Smooth muscle cell of the brain vasculature (primary cell): ENCODE measurements at regions not wholly inside any gene's neighbourhood (a gene's known extent, or its start where the extent isn't known, plus 50 kb on each side); places are given as distances from the start of the nearest gene placed in this dataset.

Source experiments
- DNase-seq: peaks from one replicate; pipeline ENCODE4 v3.0.0-alpha.2; 2012; ENCODE audit warnings: low read depth, low spot score

DNA sequence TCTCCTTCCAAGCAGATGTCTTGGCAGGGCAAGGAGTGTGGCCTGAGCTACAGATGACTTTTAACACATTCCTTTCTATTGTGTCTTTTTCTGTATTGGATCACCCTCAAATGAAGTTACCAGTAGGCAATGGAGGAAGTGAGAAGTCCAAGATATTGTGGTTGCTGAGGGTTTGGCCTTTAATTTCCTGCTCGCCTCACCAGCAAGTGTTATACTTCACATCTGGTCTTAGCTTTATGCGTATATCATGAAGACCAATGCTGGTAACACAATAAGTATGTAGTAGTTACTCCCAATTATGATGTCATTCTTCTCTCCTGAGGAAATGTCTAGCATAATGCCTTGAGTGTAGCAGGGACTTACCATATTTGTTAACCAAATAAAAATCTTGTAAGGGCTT is 179.9 kb downstream of the ZIC1 start:
- DNase-seq: no peak

DNA sequence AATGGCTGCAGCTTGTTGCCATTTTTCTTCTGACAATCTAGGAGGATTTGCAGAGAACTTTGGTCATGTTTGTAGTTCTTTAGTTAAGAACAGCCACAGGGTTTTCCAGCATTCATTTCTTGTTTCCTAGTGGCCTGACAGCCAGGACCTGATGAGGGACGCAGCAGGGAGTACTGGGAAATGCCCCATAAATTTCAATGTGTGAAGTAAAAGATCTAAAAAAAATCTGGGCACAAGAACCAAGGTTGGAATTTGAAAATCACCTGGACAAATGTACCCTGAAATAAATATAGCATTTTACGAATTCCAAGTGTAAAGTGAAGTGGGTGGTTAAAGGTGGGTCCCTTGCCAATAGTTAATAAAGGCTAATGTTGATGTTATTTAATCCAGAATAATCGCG is 195.0 kb downstream of the ZIC1 start:
- DNase-seq: no peak

DNA sequence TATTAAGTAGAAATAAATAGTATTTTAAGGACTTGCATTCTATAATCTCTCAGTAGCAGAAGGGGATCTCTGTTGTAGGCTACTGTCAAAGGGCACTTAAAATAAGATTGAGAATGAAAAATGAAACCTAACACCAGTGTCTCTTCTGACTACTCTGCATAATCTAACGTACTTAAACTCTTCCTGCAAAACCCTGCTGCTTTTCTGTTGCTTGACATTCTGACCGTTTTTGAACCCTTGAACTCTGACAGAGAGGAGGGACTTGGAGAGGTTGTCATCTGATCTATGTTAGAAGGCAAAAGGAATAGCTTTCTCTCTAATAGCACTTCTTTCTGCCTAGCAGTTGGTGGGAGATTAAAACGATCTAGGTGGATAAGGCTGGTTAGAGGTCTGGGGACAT is 204.6 kb downstream of the ZIC1 start:
- no peak for DNase-seq

DNA sequence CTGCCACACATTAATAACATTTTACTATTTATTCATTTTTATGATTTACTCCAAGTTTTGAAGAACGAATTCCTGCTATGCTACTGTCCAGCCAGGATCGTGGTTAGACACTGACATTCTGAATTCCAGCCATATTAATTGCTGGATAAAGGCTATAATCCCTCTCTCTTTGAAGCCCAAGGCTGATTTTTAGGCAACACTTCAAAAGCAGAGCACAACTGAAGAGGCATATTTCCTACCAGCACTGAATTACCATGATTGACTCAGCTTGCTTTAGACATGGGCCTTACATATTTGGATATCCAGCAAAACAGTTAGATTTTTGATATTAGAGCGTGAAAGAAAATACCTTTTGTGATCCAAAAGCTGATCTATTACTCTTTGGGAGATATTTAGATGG is 205.0 kb downstream of the ZIC1 start:
- DNase-seq: no peak

DNA sequence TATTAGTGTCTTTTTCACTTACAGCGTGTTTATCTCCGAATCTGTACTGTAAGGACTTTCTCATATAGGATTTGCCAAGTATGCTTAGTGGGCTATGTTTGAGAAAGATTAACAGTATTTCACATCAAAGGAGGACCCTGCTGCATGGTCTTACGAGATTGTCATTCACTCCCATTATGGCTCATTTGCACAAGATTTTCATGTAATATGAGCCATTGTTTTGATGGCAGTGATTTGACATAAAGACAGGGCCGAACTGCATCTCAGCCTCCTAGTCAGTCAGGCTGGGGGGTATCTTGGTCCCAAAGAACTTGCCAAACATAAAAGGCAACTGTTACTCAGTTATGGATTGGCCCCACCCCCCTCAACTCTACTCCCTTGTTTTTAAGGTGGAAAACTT is 205.9 kb downstream of the ZIC1 start:
- DNase-seq: no peak

DNA sequence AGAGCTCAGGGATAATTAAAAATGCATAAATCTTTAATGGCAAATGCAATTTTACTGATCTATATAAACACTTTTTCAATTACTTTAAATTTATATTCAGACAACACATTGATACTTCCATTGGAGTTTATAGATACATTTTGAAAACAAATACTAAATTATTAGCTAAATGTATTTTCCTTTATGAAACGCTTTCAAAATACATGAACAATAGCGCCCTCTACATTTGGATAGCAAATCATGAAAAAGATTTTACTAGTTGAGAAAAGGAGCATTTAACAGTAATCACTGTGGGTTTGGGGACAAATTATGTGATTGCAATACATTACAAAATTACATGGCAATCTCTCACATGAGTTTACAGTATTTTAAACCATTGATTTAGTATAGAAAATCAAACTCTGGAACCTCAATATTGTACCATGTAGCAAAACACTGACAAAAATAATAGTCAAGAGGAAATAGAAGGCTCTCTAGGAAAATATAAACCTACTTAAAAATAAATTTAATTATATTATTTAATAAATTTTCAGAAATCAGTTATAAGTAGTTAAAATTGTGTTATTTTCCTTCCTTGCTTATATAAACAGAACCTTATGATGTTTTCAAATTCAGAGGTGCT is 207.9 kb downstream of the ZIC1 start:
- DNase-seq: no peak

DNA sequence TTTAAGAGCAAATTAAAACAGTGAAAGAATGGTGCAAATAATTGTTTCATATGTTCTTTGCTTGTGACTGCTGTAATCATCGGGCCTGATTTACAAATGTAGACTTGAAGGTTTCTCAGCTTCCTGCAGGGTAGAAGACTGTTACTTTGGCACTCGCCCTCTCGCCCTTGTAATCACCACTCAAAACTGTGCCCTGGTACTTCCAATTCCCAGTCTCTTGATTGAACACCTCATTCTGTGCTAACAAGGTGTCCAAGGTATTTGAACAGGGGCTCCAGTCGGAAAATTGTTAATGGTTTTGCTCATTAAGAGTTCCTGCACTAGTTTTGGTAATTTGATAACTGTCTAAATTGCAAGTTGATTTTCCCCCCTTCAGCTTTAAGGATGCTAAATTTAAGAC is 209.5 kb downstream of the ZIC1 start:
- DNase-seq: no peak

DNA sequence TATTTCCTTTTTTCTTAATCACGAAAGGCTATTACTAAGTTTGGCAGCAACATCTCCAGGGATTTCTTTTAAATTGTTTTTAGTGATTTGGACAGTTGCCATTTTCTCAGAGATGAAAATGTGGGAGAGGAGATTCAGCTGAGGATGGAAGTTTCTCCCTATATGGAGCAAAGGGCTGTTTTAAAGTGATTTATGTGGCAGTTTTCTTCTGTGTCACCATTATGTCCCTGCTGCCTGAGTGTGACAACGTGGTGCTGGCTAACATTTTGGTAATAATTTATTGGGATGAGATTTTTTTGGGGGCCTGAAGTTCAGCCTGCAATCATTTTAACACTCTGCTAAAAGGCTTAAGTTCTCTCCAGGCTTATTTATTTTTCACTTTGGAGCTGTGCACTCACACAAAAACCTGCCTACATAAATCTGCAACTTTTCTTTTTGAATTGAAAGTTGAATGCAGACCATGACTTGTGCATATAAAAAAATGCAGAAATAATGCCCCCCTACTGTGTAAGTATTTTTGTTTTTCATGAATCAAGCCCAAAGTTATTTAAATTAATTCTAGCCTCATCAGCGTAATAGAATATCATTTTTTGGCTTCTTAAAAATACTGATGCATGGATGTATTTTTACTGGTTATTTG is 210.9 kb downstream of the ZIC1 start:
- DNase-seq: no peak

DNA sequence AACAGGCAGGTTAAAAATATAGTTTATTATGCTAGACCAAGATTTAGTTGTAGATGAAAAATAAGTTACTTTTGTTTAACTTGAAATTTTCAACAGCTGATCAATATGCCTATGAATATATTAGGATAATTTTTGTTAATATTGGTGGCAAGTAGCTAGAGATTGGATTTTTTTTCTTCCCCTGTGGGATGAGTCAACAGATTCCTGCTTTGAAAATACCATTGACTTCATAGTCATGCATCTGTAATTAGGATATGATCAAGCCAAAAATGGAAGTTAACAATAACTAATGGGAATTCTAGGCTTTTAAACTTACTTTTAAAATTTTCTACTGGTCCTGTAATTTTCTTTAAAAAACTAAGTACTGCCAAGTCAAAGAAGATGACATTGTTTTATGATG is 211.7 kb downstream of the ZIC1 start:
- DNase-seq: no peak

DNA sequence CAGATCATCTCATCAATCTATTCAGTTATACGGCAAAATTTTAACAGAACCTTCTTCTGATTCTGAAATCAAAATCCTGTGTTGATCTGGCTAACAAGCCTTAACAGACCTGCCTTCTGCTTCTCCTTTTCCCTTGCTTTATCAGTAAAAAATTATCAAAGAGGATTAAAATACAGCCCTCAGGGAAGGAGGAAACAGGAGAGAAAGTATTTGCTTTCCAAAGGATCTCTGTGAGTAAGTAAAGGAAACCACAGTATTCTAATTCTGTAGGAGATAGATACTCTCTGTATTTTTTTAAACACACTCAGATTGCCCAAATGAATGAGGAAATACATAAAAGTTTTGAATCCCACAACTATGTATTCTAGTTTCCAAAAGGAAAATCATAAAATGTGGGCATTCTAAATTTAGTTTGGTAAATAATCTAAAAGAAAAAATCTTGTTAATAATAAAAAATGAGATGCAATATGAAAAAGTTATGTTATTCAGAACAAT is 221.8 kb downstream of the ZIC1 start:
- no peak for DNase-seq

DNA sequence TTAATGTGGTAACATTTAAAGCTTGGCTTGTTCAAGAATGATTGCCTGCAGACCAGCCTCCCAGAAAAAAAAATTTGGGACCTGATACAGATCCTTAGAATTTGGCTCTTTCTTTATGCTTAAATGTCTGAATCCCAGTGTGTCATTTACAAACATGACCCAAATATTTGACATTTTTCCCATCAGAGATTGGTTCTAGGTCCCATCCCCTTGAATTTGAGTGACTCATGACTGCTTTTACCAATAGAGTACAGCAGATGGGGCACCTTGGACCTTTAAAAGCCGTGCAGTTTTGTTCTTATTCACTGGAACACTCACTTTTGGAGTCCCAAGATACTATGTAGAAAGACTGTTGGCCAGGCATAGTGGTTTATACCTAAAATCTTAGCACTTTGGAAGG is 231.6 kb downstream of the ZIC1 start:
- no peak for DNase-seq

DNA sequence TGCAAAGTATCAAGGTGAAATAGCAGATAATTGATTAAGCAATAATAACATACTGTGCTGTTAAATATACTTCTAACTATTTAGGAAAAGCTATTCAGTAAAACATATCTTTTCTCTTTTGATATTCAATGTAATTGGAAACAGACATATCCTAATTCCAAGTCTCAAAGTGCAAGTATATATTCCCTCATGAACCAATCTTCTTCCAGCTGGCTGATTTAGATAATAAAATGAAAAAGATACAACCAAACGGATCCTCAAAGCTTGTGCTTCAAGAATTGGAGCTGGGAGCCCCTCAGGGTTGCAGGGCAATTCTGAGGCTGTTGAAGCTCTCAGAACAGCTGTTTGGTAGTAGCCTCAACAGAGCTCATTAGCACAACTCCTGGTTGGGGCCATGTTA is 236.6 kb downstream of the ZIC1 start:
- no peak for DNase-seq

DNA sequence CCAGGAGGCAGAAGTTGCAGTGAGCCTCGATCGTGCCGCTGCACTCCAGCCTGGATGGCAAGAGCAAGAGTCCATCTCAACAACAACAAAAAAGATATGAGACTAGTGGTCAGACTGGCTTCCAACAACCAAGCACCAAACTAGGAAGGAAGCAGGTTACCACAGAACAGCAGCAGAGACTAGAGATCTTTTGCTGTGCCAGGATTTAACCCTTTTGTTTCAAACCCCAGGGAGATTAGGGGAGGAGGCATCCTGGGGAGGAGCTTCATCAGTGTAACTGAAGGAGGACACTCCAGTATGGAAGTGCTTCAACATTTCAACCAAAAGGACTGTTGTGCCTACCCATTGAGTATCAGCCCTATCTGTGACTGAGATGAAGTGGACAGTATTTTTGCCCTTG is 240.3 kb downstream of the ZIC1 start:
- DNase-seq: no peak

DNA sequence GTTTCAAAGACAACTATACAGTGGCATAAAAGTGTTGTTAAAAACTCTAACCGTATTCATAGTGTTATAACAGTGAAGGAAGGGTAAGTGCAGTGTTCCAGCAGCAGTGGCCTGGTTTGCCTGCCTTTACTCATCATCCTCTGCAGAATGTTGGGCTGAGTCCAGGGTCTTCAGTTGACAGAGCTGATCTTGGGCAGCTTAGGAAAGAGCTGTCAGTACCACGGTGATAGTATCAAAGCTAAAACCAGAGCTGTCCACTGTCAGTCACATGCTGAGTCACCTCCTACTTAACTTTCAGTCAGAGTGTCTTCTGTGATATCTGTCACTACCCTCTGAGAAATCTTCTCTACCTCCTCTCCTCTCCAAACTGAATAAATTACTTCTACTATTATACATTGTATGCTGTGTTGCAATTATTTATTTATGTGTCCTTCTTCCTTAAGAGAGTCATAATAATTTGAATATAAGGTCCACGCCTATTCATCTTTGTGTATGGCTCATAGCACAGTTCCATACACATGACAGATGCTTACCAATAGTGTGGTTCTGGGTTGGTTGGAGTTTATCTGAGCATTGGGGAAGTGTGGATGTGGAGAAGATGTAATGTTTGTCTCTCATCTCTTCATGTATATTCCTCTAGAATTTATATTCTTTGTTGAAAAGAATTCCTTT is 242.1 kb downstream of the ZIC1 start:
- DNase-seq: no peak

DNA sequence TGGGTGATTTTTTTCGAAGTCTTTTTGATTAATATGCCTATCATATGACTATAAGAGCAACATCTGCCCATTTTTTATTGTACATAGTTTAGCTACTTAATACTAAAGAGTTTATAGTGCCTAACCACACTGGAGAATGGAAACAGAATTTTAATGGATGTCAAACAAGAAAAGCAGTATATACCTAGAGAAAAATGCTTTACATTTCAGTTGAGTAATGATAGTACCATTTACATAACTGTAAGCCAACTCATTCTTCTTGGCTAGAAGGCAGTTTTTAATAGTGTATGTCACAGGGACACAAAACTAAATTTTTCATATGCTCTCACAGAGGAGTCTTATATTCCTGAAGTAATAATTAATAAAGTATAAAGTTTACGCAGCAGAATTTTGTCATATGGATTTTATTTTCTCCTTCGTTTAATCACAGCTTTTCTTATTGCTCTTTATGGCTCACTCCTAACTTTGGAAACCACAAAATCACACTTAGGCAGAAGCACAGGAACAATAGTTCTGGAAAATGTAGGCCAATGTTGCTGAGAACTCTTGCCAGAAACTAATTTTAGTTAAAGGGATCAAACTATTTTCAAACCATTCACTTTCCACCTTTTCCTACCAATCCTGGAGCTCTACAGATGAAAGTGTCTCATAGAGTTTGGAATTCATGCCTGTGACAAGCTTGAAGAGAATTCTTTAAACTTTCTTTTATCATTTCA is 243.6 kb downstream of the ZIC1 start:
- no peak for DNase-seq

DNA sequence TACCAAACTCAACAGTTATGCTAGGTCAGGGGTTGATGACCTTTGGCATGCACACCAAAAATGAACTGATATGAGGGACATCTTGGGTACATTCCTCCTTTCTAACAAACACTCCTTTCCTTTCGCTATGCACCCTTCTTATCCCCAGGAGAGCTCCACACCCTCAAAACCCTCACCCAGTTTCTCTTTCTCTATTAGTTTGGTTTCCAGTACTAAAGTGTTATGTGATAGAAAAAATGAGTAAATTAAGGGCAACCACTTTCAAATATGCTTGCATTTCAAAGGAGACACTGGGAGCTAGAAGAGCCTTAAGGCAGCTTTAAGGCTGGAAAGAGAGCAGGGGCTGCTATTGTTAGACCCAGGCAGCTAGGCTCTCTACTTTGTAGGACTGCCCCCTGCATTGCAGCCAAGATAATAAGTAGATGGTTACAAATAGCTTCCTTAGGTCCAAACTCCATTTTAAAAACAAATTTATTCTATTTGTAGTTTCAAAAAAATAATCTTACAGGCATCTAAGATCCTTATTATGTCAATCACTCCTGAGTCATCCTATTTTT is 244.3 kb downstream of the ZIC1 start:
- no peak for DNase-seq

DNA sequence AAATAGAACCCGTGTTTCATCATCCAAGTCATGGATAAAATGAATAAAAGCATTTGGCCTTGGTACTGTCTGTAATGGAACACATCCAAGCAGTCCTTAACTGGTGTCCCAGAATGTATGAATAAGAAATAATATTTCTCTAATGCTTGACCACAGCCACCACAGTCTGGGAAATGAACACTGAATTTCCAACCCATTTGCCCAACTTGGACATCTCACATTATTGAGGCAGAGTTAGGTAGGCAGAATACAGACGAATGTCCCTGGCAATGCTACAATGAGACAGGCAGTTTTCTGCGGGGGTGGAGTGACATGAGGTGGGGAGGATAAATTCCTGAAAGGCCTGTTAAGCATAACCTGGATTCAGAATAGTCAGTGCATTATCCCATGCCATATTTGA is 245.7 kb downstream of the ZIC1 start:
- no peak for DNase-seq

DNA sequence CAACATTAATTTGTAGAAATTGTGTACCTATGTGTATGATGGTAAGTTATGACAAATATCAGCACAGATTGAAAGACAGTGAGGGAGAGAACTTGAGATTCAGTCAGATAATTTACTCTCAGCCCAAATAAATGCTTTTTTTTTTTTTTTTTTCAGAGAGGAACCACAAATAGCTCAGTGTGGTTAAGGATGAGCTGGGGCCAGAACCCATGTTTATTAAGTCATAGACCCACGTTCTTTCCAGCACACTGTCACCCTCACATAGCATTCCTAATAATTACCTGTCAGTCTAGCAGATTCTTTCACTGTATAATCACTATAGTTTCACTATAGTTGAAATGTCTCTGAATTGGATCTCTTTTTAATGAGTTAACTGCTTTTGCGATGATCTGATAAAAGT is 246.1 kb downstream of the ZIC1 start:
- DNase-seq: no peak

DNA sequence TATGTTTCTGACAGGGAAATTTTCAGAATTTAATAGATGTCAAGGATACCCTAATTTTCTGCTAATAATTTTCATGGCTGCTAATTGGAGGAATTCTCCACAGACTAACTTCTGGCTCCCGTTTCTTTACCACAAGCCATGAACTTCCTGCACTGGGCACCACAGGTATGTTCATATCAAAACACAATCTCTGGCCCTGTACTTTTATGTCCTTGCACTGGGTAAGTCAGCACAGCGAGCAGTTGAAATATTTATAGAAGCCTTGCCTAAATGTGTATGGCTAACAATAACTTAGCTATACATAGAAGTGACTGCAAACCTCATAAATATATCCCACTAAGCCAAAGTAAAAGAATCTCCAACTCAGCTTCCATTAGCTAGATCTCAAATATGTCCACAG is 246.9 kb downstream of the ZIC1 start:
- no peak for DNase-seq

DNA sequence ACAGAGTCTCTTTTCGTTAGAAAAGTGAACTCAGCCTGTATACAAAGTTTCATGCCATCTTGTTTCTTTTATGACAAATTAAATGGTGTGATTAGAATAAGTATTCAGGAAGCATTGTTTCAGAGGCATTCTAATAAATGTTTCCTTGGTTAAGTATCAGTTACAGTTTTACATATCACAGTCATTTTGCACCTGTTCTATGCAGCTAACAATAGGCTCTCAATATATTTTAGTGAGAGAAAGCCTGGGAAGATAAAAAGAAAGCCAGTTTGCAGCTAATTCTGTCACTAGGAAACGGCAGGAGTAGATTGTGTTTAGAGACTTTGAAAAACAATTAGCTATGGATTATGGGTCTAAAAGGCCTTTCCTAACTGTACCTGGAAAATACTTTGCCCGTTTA is 252.8 kb downstream of the ZIC1 start:
- DNase-seq: no peak

DNA sequence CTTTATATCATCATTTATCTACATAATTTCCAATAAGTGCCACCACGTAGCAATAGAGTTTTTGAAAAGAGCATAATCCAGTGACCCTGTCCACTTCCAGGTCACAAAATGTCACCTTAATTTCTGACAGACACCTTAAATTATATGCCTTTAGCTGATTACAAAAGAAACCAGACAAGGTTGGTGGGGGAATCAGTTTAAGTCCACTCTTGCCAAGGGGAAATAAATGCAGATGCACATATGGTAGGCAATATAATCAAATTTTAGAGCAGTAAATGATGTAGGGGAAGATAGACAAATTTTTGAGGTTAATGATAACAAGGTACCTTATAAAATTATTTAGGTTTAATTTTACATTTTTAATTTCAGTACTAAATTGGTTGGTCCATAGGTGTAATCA is 253.5 kb downstream of the ZIC1 start:
- no peak for DNase-seq

DNA sequence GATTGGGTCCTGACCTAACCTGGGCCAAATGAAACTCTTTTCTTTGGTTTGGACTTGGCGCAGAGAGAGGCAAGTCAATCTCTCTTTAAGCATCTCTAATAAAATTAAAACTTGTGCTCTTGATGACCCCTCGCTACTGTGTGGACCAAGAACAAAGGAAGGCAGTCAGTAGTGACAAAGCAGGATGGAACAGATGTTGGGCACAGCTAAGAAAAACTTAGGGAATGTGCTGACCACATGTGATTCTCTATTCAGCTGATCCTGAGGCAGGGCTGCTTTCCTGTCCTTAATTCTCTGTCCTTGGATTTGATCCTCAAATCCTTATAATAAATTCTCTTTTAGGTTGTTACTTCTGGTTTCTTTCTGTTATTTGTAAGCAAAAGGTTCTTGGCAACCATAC is 259.9 kb downstream of the ZIC1 start:
- no peak for DNase-seq
